GM12873 (cell line): ENCODE measurements at regions not wholly inside any gene's neighbourhood (a gene's known extent, or its start where the extent isn't known, plus 50 kb on each side); places are given as distances from the start of the nearest gene placed in this dataset.

Experiments
- TF ChIP-seq, protein P1 (sequence below): IDR thresholded peaks from 2 replicates; pipeline ENCODE4 v1.5.1; 2012; ENCODE audit warnings: low read depth, mild to moderate bottlenecking, moderate library complexity, low read length, control low read depth; ENCODE audit not compliant: insufficient read depth; ENCODE audit errors: missing control alignments

DNA sequence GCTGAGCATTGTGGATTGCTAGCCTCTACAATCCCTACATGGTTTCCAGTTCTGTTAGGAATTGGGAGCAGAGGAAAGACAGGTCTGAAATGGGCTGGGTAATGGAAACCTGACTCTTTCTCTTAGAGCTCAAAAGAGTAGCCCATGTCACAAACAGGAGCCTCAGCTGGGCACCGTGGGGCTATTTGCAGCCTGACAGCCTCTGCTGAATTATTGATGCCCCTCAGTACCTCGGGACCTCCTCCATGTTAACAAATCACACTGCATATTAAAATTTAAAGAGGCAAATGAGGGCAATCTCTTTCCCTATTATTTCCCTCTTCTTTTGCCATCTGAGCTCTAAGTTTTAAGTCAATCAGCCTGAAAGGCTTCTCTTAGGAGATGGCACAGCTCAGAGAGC, 157.1 kb downstream of the TSEN15 start:
- TF ChIP-seq, protein P1, sequence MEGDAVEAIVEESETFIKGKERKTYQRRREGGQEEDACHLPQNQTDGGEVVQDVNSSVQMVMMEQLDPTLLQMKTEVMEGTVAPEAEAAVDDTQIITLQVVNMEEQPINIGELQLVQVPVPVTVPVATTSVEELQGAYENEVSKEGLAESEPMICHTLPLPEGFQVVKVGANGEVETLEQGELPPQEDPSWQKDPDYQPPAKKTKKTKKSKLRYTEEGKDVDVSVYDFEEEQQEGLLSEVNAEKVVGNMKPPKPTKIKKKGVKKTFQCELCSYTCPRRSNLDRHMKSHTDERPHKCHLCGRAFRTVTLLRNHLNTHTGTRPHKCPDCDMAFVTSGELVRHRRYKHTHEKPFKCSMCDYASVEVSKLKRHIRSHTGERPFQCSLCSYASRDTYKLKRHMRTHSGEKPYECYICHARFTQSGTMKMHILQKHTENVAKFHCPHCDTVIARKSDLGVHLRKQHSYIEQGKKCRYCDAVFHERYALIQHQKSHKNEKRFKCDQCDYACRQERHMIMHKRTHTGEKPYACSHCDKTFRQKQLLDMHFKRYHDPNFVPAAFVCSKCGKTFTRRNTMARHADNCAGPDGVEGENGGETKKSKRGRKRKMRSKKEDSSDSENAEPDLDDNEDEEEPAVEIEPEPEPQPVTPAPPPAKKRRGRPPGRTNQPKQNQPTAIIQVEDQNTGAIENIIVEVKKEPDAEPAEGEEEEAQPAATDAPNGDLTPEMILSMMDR, result no peak

DNA sequence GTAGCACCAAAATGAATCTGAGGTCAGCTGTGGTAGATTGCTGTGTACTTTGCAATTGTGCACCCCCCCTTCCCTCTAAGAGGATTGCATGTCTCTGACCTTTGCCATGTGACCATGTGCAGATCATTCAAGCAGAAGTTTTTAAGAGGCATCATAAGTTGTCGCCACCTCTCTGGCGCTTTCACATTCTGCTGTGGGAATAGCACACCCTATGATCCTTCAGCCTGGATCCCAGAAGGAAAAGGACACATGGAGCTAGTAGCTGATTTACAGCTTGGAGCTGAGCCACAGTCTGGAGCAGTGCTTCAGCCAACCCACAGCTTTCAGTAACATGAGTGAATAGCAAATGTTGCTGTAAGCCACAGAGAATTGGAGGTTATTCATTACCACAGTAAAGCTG, 158.5 kb downstream of the TSEN15 start:
- TF ChIP-seq, protein P1, result no peak

DNA sequence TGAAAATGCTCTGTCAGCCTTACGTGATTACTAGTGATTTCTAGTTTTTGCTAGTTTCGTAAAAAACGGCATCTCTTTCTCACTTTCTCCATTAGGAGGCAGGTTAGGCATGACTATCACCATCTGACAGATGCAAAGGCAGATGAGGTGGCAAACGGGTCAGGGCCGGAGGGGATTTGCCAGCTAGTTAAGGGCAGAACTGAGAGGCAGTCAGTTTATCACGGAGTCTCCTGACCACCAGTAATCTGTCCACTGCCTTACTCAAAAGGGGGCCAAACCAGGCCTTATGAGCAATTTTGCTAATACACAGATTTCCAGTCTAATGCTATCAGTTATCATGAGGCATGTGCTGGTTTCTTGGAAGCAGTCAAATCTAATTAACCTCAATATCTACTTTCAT, 159.3 kb downstream of the TSEN15 start:
- TF ChIP-seq, protein P1, result no peak

DNA sequence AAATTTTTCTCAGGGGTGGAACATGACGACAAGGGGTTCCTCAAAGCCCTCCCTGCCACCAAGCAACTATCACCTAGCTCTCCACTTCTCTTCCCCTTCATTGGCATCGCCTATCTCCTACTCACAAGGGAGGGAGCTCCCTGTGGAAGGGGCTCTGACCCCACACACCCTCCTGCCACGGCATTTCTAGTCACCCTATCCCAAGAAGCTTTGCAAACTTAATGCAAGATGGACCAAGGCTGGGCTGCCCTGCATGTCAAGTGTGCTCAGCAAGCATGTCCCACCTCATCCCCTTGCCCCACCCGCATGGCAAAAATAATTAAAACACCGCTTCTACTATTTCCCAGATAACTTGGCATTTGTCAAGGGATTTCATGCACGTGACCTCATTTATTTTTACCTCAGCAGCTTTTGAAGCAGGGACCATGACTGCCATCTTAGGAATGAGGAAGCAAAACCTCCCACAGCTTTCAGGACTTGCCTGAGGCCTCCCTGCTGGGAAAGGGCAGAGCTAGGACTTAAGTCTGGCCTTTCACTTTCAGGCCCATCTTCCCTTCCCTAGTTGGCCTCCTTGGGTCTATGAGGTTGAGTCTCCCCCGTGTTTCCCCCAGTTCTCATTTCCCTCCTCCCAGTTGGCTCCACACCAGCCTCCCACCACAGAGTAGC, 161.3 kb downstream of the TSEN15 start:
- TF ChIP-seq, protein P1, result no peak

DNA sequence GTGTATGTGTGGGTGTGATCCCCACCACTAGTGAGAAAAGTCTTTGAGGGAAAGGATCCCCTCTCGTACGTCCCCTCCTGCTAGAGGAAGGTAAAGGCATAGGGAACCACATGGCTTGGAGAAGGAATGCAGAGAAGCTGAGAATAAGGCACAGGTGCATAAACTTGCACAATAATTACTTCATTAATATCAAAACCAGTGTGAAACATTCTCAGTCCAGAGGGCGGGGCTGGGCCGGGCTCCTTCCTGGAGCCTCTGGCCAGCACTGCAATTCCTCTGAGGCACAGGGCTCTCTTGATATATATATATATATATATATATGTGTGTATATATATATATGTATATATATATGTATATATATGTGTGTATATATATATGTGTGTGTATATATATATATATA, 162.6 kb downstream of the TSEN15 start:
- TF ChIP-seq, protein P1, result no peak

DNA sequence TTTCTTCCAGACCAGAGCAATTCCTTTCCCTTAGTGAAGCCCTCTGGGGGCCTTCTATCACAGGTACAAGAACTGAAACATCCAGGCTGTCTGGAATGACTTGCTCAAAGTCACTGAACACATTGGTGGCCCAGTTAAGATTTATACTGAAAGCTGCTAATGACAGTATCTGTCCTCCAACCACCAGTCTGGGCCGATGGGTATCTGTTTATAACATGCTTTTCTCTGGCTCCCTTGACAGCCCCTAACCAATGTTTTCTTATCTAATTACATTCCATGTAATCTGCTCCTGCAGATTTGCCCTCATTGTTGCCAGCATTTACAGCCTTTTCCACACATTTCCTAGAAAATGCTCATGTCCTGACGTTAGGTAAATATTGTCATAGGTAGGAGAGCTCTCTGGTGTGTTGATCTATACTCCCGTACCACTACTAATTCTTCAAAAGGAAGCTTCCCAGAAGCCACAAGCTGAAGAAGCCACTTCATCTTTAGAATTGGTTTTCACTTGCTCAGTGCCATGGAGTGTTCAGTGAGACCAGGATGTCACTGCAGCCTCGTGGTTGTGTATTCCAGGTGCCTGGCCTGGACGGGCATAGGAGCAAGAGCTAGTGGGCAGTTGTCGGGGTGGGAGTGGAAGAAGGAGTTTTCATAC, 163.9 kb downstream of the TSEN15 start:
- TF ChIP-seq, protein P1, result no peak

DNA sequence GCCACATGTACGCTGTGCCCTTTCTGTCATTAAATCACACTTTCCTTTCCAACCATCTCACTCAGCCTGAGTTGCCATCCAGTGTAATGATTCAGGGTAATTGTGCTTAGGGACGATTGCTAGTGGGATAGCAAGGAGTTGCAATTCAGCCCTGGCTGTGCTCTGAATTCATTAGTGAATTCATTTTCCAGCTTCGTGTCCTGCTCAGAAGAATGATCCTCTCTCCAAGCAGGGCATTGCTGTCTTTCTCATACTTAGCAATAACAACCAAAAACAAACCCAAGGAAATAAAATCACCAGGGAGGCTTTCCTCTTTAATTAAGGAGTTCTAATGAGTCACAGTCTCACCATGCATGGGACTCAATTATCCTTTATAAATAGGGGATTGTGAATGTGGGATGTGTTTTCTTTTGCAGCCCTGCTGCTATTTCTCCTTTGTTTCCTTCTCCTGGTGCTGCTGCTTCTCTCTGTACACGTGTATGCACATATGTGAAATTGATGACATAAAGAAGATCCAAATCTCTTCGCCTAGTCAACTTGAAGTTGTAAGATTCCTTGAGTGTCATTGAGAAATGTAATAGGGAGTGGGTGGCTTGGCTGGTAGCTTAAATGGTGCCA, 167.0 kb downstream of the TSEN15 start:
- TF ChIP-seq, protein P1, result no peak
